Retinal pigment epithelial cell (primary cell): ENCODE measurements at regions not wholly inside any gene's neighbourhood (a gene's known extent, or its start where the extent isn't known, plus 50 kb on each side); places are given as distances from the start of the nearest gene placed in this dataset.

Experiments used
- DNase-seq: peaks from one replicate; pipeline ENCODE4 v3.0.0-alpha.2; 2010; ENCODE audit warnings: low read depth
- H3K4me3 ChIP-seq: 2 replicates; pipeline ENCODE4 v1.5.1; 2011; ENCODE audit warnings: mild to moderate bottlenecking, low read length, control low read depth, moderate library complexity
- TF ChIP-seq, protein P1 (sequence below): conservative IDR thresholded peaks from 2 replicates; pipeline ENCODE4 v1.5.1; 2011; ENCODE audit warnings: low read depth, low read length, control low read depth, inconsistent platforms

DNA sequence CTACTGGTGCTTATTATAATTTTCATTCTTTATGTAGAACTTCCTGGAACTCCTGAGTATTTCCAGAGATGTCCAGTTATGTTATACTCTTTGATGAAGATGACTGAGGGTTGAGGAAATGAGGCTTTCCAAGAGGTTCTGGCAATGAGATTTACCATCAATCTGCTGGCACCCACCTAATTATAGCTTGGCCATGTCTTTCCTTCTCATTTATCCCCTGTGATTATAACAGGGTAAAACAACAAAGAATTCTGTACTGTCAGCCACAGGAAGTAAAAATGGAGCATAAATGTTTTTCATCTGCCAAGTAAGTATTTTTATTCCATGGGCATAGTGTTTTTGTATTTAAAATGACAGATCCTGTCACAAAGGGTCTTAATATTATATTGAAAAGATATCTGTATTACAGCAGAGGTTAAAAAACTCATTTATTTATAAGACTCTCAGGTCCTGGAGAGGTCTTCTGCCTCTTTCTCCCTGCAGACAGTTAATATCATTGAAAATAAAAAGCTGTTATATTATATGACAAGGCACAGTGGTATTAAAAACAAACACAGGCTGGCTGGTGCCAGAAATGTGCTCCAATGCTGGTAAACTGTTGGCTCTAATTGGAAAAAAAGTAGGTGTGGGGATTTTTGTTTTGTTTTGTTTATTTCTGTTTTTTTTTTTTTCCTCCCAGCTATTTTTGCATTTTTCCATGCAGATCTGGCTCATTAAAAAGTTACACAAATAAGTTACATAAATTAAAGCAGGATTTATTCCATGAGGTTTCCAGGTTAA is 1764.1 kb upstream of the CELF4 start:
- DNase-seq = no peak

DNA sequence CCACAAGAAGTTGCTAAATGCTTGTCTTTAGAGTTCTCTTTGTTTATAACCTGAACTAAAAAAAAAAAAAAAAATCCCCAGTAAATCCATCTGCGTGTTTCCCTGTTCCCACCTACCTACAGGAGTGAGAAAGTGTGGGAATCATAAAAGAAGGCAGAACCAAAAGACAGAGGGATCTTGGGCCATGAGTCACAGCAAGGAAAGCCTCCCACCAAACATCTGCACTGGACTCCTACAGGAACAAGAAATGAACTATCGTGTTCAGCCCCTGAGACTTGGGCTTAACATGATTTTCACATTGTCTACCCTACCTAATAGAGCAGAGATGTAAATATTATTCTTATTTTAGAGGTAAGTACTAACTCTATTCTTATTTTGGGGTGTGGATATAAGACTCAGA is 1761.2 kb upstream of the CELF4 start:
- TF ChIP-seq, protein P1, sequence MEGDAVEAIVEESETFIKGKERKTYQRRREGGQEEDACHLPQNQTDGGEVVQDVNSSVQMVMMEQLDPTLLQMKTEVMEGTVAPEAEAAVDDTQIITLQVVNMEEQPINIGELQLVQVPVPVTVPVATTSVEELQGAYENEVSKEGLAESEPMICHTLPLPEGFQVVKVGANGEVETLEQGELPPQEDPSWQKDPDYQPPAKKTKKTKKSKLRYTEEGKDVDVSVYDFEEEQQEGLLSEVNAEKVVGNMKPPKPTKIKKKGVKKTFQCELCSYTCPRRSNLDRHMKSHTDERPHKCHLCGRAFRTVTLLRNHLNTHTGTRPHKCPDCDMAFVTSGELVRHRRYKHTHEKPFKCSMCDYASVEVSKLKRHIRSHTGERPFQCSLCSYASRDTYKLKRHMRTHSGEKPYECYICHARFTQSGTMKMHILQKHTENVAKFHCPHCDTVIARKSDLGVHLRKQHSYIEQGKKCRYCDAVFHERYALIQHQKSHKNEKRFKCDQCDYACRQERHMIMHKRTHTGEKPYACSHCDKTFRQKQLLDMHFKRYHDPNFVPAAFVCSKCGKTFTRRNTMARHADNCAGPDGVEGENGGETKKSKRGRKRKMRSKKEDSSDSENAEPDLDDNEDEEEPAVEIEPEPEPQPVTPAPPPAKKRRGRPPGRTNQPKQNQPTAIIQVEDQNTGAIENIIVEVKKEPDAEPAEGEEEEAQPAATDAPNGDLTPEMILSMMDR = no peak
- no peak overlapping the region for H3K4me3 ChIP-seq

More for the DNA sequence above, 1764.1 kb upstream of the CELF4 start:
- TF ChIP-seq, protein P1 = no peak
- H3K4me3 ChIP-seq = no peak overlapping the region

DNA sequence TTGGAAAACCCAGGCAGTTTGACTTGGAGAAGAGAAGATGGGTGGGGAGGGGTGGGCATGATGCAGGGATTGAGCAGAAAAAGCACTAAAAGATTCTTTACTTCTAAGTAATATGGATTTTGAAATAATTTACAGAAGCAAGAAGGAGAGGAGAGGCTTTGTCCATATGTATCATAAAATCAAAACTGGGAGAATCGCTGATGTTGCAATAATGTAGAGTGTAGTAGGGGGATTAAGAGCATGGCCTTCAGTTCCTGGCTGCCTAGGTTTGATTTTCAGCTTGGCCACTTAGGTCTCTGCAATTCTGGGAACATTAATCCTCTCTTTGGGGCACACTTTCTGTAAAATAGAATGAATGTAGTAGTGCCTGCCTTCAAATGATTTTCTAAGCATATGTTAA is 1760.4 kb upstream of the CELF4 start:
- no peak for DNase-seq

More for the DNA sequence above, 1761.2 kb upstream of the CELF4 start:
- no peak for DNase-seq

DNA sequence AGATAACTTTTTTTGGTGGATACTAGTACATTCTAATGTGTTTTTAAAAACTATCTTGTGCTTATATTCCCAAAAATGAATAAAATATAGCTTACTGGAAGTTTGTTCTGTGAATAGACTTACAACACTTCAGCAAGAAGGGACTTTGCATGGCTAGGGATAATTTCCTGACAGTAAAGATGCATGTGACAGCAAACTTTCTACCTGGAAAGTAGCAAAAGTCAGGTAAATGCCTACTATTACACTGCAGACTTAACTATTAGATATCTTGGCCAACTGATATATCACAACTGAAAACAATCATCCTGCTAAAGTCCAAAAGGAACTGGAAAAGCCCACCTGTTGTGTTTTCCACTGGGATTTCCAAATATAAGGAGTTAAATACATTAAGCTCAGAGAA is 1753.5 kb upstream of the CELF4 start:
- DNase-seq = no peak
- TF ChIP-seq, protein P1 = no peak
- no peak overlapping the region for H3K4me3 ChIP-seq

More for the DNA sequence above, 1760.4 kb upstream of the CELF4 start:
- TF ChIP-seq, protein P1 = no peak
- no peak overlapping the region for H3K4me3 ChIP-seq

DNA sequence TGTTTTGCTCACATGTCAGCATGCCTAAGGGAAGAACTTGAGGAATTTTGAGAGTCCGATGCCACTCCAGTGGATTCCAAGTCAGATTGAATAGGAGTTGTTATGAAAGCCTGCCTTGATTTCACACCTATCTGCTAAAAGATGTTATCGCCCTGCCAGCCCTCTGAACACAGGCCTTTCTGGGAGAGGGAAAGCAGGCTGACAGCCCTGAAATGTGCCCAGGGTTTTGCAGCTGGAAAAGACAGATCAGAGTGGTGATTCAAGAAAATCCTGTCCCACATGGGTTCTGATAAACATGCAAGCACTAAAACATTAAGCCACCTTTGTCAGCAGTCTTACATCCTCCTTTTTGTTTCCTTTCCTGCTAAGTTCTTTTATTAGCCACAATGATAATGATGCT is 1752.9 kb upstream of the CELF4 start:
- no peak for DNase-seq
- no peak overlapping the region for H3K4me3 ChIP-seq
- TF ChIP-seq, protein P1 = no peak

DNA sequence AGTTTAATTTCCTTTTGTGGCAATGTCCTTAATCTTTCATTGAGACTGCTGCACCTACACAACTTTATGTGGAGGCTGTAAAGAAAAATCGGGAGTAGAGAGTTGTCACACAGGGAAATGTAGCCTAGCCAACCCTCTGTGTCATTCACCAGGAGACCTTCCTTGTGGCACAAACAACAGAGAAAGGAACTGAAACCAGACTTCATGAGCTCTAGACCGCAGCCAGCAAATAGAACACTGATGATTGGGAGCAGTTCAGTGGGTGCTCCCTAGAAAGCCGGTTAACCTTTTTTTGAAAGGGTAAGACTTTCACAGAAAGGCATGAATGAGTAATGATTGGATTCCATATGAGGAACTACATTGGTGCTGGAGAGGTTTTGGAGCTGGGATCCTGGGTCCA is 1752.4 kb upstream of the CELF4 start:
- no peak overlapping the region for H3K4me3 ChIP-seq
- TF ChIP-seq, protein P1 = no peak
- no peak for DNase-seq

DNA sequence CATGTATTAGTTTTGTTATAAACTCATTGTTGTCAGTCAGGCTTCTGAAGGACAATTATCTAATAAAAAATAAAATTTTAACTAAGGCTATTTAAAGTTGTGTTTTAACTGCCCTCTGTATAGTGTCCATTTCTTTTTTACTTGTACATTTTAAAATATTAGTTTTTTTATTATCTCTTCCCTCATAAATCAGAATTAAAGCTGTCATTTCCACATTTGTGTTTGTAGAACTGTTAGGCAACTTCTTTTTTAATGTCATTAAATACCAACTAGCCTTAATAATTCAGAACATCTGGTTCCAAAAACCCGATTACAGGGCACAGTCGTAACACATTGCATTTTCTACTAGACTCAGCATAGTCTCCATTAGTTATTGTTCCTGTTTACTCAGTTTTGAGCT is 1749.0 kb upstream of the CELF4 start:
- DNase-seq = no peak
- no peak overlapping the region for H3K4me3 ChIP-seq
- TF ChIP-seq, protein P1 = no peak
